SK-N-SH treated with all-trans-retinoic acid at 6 μM for 48 hours (cell line): ENCODE measurements at regions not wholly inside any gene's neighbourhood (a gene's known extent, or its start where the extent isn't known, plus 50 kb on each side); places are given as distances from the start of the nearest gene placed in this dataset.

Source experiments
- ZFP30 ChIP-seq: fragments of 450-650 bp; formaldehyde crosslinking; IDR thresholded peaks from 2 replicates; pipeline ENCODE4 v1.5.0; 2022; ENCODE audit warnings: mild to moderate bottlenecking, moderate library complexity
- ZNF70 ChIP-seq: fragments of 450-650 bp; formaldehyde crosslinking; IDR thresholded peaks from 2 replicates; pipeline ENCODE4 v1.5.0; 2020; ENCODE audit warnings: mild to moderate bottlenecking, moderate library complexity
- ZNF8 ChIP-seq: fragments of 450-650 bp; formaldehyde crosslinking; IDR thresholded peaks from 2 replicates; pipeline ENCODE4 v1.5.0; 2020; ENCODE audit warnings: mild to moderate bottlenecking, moderate library complexity

GRCh38 chr2:18988631-18989232 lies 369.7 kb downstream of the OSR1 start:
- no peak for TF ChIP-seq ZNF8 (CRISPR knock-in tag)
- TF ChIP-seq ZNF70 (CRISPR knock-in tag), result no peak
- TF ChIP-seq ZFP30 (CRISPR knock-in tag), result no peak
